ENCODE measurements at regions not wholly inside any gene's neighbourhood (a gene's known extent, or its start where the extent isn't known, plus 50 kb on each side); places are given as distances from the start of the nearest gene placed in this dataset.

DNA sequence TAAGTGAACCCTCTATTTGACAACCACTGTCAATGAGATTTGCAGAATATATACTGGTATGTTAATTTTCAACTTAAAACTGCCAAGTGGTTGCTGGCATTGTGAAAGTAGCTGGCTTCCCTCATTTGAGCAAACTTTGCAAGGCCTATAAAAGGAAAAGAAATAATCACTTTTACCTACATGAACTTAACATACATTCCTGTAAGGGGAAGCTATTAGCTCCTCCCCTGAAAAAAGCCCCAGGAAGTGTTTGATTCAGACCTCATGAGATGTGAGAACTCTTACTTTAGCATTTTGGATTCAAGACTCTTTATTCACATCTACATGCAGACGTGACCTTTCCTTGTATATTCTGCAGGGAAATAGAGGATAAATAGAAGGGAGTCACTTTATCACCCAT, 175.6 kb downstream of the OTUD1 start:
- no peak overlapping the region for H3K27ac Mint-ChIP-seq (ENCODE audit: unreplicated experiment)
- no peak for DNase-seq (ENCODE audit: low read depth)
- TF ChIP-seq, protein P1, sequence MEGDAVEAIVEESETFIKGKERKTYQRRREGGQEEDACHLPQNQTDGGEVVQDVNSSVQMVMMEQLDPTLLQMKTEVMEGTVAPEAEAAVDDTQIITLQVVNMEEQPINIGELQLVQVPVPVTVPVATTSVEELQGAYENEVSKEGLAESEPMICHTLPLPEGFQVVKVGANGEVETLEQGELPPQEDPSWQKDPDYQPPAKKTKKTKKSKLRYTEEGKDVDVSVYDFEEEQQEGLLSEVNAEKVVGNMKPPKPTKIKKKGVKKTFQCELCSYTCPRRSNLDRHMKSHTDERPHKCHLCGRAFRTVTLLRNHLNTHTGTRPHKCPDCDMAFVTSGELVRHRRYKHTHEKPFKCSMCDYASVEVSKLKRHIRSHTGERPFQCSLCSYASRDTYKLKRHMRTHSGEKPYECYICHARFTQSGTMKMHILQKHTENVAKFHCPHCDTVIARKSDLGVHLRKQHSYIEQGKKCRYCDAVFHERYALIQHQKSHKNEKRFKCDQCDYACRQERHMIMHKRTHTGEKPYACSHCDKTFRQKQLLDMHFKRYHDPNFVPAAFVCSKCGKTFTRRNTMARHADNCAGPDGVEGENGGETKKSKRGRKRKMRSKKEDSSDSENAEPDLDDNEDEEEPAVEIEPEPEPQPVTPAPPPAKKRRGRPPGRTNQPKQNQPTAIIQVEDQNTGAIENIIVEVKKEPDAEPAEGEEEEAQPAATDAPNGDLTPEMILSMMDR (IDR thresholded peaks at IDR 0.05; ENCODE audit: insufficient read depth, low read depth, low read length) = no peak
- no peak for TF ChIP-seq EZH2 (IDR thresholded peaks at IDR 0.05; ENCODE audit: insufficient read depth, low read length)

DNA sequence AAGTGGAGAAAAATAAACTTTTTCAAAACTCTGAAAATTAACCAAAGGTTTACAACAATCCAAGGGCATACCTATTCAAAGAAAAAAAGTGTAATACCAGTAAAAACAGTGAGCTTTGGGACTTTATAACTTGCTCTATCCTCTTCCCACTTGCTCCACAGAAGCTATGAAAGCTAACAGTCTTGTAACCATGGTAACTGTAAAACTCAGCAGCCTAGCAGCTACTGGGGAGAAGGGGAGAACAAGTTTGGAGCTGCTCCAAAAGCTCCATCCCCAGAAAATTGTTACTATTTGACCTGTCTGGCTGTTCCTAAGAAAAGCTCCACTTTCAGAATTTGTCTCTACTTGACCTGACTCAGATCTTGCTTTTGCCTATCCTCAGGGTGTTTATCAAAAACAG, 191.5 kb downstream of the OTUD1 start:
- Mint-ChIP-seq H3K27ac (ENCODE audit: unreplicated experiment) (no peak overlapping the region), H3K27me3 (ENCODE audit: low read depth, unreplicated experiment) (no peaks in the 10 kb centered on the region), H3K4me3 (ENCODE audit: unreplicated experiment) (no peak overlapping the region), H3K4me1 (ENCODE audit: low read depth, unreplicated experiment) (peaks cover 11% of the 10 kb centered on the region), H3K36me3 (ENCODE audit: low read depth, unreplicated experiment) (no peaks in the 10 kb centered on the region), H3K9me3 (ENCODE audit: unreplicated experiment) (no peaks in the 10 kb centered on the region)
- Histone ChIP-seq H3K27ac (ENCODE audit: low read depth, low read length) (no peak overlapping the region), H3K4me3 (ENCODE audit: insufficient read depth, low read depth, low read length) (no peak overlapping the region), H2AFZ (ENCODE audit: low read depth, low read length) (no peak overlapping the region), H4K20me1 (ENCODE audit: insufficient read depth, low read length) (no peaks in the 10 kb centered on the region), H3K4me2 (ENCODE audit: low read length) (no peak overlapping the region), H3K4me1 (ENCODE audit: insufficient read depth, low read length) (no peaks in the 10 kb centered on the region), H3K9me3 (ENCODE audit: insufficient read depth, low read depth, low read length) (no peaks in the 10 kb centered on the region), H3K79me2 (ENCODE audit: insufficient read depth, low read length) (no peaks in the 10 kb centered on the region), H3K9ac (ENCODE audit: low read length) (no peak overlapping the region), H3K36me3 (ENCODE audit: insufficient read depth, low read length) (no peaks in the 10 kb centered on the region), H3K27me3 (ENCODE audit: insufficient read depth, low read length) (no peaks in the 10 kb centered on the region)
- TF ChIP-seq, protein P1 (IDR thresholded peaks at IDR 0.05; ENCODE audit: insufficient read depth, low read depth, low read length) = no peak
- TF ChIP-seq EZH2 (IDR thresholded peaks at IDR 0.05; ENCODE audit: insufficient read depth, low read length) = no peak
- DNase-seq (ENCODE audit: low read depth) (no peak), FAIRE-seq (no peak)

More for the DNA sequence above, 175.6 kb downstream of the OTUD1 start:
- no peak overlapping the region for H3K27ac ChIP-seq (ENCODE audit: low read depth, low read length)
- H3K9me3 Mint-ChIP-seq (ENCODE audit: unreplicated experiment) = no peaks in the 10 kb centered on the region
- H3K4me3 ChIP-seq (ENCODE audit: insufficient read depth, low read depth, low read length) = no peak overlapping the region
- H3K27me3 ChIP-seq (ENCODE audit: insufficient read depth, low read length) = no peaks in the 10 kb centered on the region
- H3K4me1 Mint-ChIP-seq (ENCODE audit: low read depth, unreplicated experiment) = no peaks in the 10 kb centered on the region
- H3K36me3 Mint-ChIP-seq (ENCODE audit: low read depth, unreplicated experiment) = no peaks in the 10 kb centered on the region
- no peaks in the 10 kb centered on the region for H3K9me3 ChIP-seq (ENCODE audit: insufficient read depth, low read depth, low read length)
- no peaks in the 10 kb centered on the region for H4K20me1 ChIP-seq (ENCODE audit: insufficient read depth, low read length)
- H3K4me2 ChIP-seq (ENCODE audit: low read length) = no peak overlapping the region
- H3K79me2 ChIP-seq (ENCODE audit: insufficient read depth, low read length) = no peaks in the 10 kb centered on the region
- H3K4me3 Mint-ChIP-seq (ENCODE audit: unreplicated experiment) = no peak overlapping the region
- no peak for FAIRE-seq
- H3K27me3 Mint-ChIP-seq (ENCODE audit: low read depth, unreplicated experiment) = peaks cover 5% of the 10 kb centered on the region
- H3K9ac ChIP-seq (ENCODE audit: low read length) = no peak overlapping the region
- no peaks in the 10 kb centered on the region for H3K36me3 ChIP-seq (ENCODE audit: insufficient read depth, low read length)
- H2AFZ ChIP-seq (ENCODE audit: low read depth, low read length) = no peak overlapping the region
- no peaks in the 10 kb centered on the region for H3K4me1 ChIP-seq (ENCODE audit: insufficient read depth, low read length)

DNA sequence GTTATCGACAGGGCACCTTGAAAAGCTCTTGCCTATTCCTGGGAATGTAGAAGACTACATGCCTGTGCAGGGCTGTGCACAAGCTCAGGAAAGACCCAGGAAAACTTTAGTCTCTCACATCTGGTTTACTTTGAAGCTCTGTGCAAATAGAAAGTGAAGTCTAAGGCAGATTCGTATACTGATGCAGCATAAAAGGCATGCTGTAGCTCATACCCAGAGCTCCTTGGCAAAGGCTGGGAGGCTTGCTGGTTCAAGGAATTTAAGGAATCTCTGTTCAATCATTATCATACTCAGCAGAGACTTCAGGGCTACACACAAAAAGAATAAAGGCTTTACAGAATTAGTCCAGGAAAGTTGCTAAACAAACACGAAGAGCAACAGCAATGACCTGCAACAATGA, 192.0 kb downstream of the OTUD1 start:
- Histone ChIP-seq H4K20me1 (ENCODE audit: insufficient read depth, low read length) (no peaks in the 10 kb centered on the region), H3K4me2 (ENCODE audit: low read length) (no peak overlapping the region), H3K27me3 (ENCODE audit: insufficient read depth, low read length) (no peaks in the 10 kb centered on the region), H3K36me3 (ENCODE audit: insufficient read depth, low read length) (no peaks in the 10 kb centered on the region), H3K79me2 (ENCODE audit: insufficient read depth, low read length) (no peaks in the 10 kb centered on the region), H3K9ac (ENCODE audit: low read length) (no peak overlapping the region), H3K9me3 (ENCODE audit: insufficient read depth, low read depth, low read length) (no peaks in the 10 kb centered on the region), H3K4me3 (ENCODE audit: insufficient read depth, low read depth, low read length) (no peak overlapping the region), H2AFZ (ENCODE audit: low read depth, low read length) (no peak overlapping the region), H3K27ac (ENCODE audit: low read depth, low read length) (no peak overlapping the region), H3K4me1 (ENCODE audit: insufficient read depth, low read length) (no peaks in the 10 kb centered on the region)
- H3K27ac Mint-ChIP-seq (ENCODE audit: unreplicated experiment) = no peak overlapping the region
- H3K27me3 Mint-ChIP-seq (ENCODE audit: low read depth, unreplicated experiment) = no peaks in the 10 kb centered on the region
- H3K4me3 Mint-ChIP-seq (ENCODE audit: unreplicated experiment) = no peak overlapping the region
- FAIRE-seq (no peak), DNase-seq (ENCODE audit: low read depth) (no peak)
- H3K4me1 Mint-ChIP-seq (ENCODE audit: low read depth, unreplicated experiment) = peaks cover 11% of the 10 kb centered on the region
- TF ChIP-seq, protein P1 (IDR thresholded peaks at IDR 0.05; ENCODE audit: insufficient read depth, low read depth, low read length) = no peak
- TF ChIP-seq EZH2 (IDR thresholded peaks at IDR 0.05; ENCODE audit: insufficient read depth, low read length) = no peak
- no peaks in the 10 kb centered on the region for H3K9me3 Mint-ChIP-seq (ENCODE audit: unreplicated experiment)
- H3K36me3 Mint-ChIP-seq (ENCODE audit: low read depth, unreplicated experiment) = no peaks in the 10 kb centered on the region

Measured in astrocyte (in vitro differentiated cells and primary cell).